ENCODE measurements at regions not wholly inside any gene's neighbourhood (a gene's known extent, or its start where the extent isn't known, plus 50 kb on each side); places are given as distances from the start of the nearest gene placed in this dataset.
A peak's percentile ranks its signal among the peaks of the same experiment; 100 is the strongest.
"Not testable (repeated sequence)": the region's sequence is repeated elsewhere in the genome, so short reads cannot be mapped to it uniquely, and the experiment has no call there.

GRCh38 chr10:84698989-84699388, 370.6 kb downstream of the CCSER2 start:
- no peak for DNase-seq (ENCODE audit: low read depth in 4 of 4, low spot score in 1 of 4)

- no peak for DNase-seq (ENCODE audit: low read depth in 4 of 4, low spot score in 1 of 4)
Observed at GRCh38 chr10:84700668-84701369, 372.4 kb downstream of the CCSER2 start.

GRCh38 chr10:84701370-84701720, 373.0 kb downstream of the CCSER2 start:
- no peak for DNase-seq (ENCODE audit: low read depth in 4 of 4, low spot score in 1 of 4)

GRCh38 chr10:84704101-84704500, 375.7 kb downstream of the CCSER2 start:
- no peak for DNase-seq (ENCODE audit: low read depth in 4 of 4, low spot score in 1 of 4)

- no peak for DNase-seq (ENCODE audit: low read depth in 4 of 4, low spot score in 1 of 4)
Observed at GRCh38 chr10:84706431-84706830, 378.0 kb downstream of the CCSER2 start.

GRCh38 chr10:84706875-84707274, 378.5 kb downstream of the CCSER2 start:
- DNase-seq (ENCODE audit: low read depth in 4 of 4, low spot score in 1 of 4) = no peak

GRCh38 chr10:84715911-84716310, 387.5 kb downstream of the CCSER2 start:
- DNase-seq (ENCODE audit: low read depth in 4 of 4, low spot score in 1 of 4) = peak in 1 of 4 experiments; percentile 4

GRCh38 chr10:84718877-84719616, 390.7 kb downstream of the CCSER2 start:
- no peak for DNase-seq (ENCODE audit: low read depth in 4 of 4, low spot score in 1 of 4)

GRCh38 chr10:84719687-84720086, 391.3 kb downstream of the CCSER2 start:
- no peak for DNase-seq (ENCODE audit: low read depth in 4 of 4, low spot score in 1 of 4)

GRCh38 chr10:84727398-84727797, 399.0 kb downstream of the CCSER2 start:
- no peak for DNase-seq (ENCODE audit: low read depth in 4 of 4, low spot score in 1 of 4)

- not testable (repeated sequence) for DNase-seq (ENCODE audit: low read depth in 4 of 4, low spot score in 1 of 4)
Observed at GRCh38 chr10:84739126-84739525, 410.7 kb downstream of the CCSER2 start.

GRCh38 chr10:84739641-84740040, 411.3 kb downstream of the CCSER2 start:
- no peak for DNase-seq (ENCODE audit: low read depth in 4 of 4, low spot score in 1 of 4)

- DNase-seq (ENCODE audit: low read depth in 4 of 4, low spot score in 1 of 4) = no peak
Observed at GRCh38 chr10:84743483-84743882, 415.1 kb downstream of the CCSER2 start.

GRCh38 chr10:84755311-84755710, 426.9 kb downstream of the CCSER2 start:
- no peak for DNase-seq (ENCODE audit: low read depth in 4 of 4, low spot score in 1 of 4)

- not testable (repeated sequence) for DNase-seq (ENCODE audit: low read depth in 4 of 4, low spot score in 1 of 4)
Observed at GRCh38 chr10:84756653-84757052, 428.3 kb downstream of the CCSER2 start.

- not testable (repeated sequence) for DNase-seq (ENCODE audit: low read depth in 4 of 4, low spot score in 1 of 4)
Observed at GRCh38 chr10:84761994-84762614, 433.7 kb downstream of the CCSER2 start.

- no peak for DNase-seq (ENCODE audit: low read depth in 4 of 4, low spot score in 1 of 4)
Observed at GRCh38 chr10:84762754-84763394, 434.5 kb downstream of the CCSER2 start.

- DNase-seq (ENCODE audit: low read depth in 4 of 4, low spot score in 1 of 4) = no peak
Observed at GRCh38 chr10:84763965-84764364, 435.6 kb downstream of the CCSER2 start.

- DNase-seq (ENCODE audit: low read depth in 4 of 4, low spot score in 1 of 4) = no peak
Observed at GRCh38 chr10:84765086-84765485, 436.7 kb downstream of the CCSER2 start.

- DNase-seq (ENCODE audit: low read depth in 4 of 4, low spot score in 1 of 4) = no peak
Observed at GRCh38 chr10:84765656-84766055, 437.3 kb downstream of the CCSER2 start.

GRCh38 chr10:84766923-84767322, 438.5 kb downstream of the CCSER2 start:
- DNase-seq (ENCODE audit: low read depth in 4 of 4, low spot score in 1 of 4) = no peak

- no peak for DNase-seq (ENCODE audit: low read depth in 4 of 4, low spot score in 1 of 4)
Observed at GRCh38 chr10:84768132-84768531, 439.7 kb downstream of the CCSER2 start.
